ENCODE measurements at regions not wholly inside any gene's neighbourhood (a gene's known extent, or its start where the extent isn't known, plus 50 kb on each side); places are given as distances from the start of the nearest gene placed in this dataset.

- no peak for DNase-seq
These were observed 359.3 kb upstream of the SALL3 start for GRCh38 chr18:78620326-78620725.

- DNase-seq: no peak
These were observed 358.4 kb upstream of the SALL3 start for GRCh38 chr18:78621141-78621755.

GRCh38 chr18:78622251-78622906 is 357.2 kb upstream of the SALL3 start:
- no peak for DNase-seq

GRCh38 chr18:78622907-78623541 is 356.6 kb upstream of the SALL3 start:
- DNase-seq: no peak

GRCh38 chr18:78624646-78625279 is 354.9 kb upstream of the SALL3 start:
- no peak for DNase-seq

GRCh38 chr18:78625847-78626246 is 353.8 kb upstream of the SALL3 start:
- no peak for DNase-seq

GRCh38 chr18:78627551-78628346 is 351.9 kb upstream of the SALL3 start:
- DNase-seq: no peak

- DNase-seq: no peak
These were observed 350.2 kb upstream of the SALL3 start for GRCh38 chr18:78629426-78629825.

GRCh38 chr18:78630356-78630755 is 349.3 kb upstream of the SALL3 start:
- no peak for DNase-seq

GRCh38 chr18:78630981-78631510 is 348.6 kb upstream of the SALL3 start:
- DNase-seq: no peak

GRCh38 chr18:78632111-78632541 is 347.5 kb upstream of the SALL3 start:
- DNase-seq: no peak

GRCh38 chr18:78634061-78634696 is 345.4 kb upstream of the SALL3 start:
- DNase-seq: no peak

- no peak for DNase-seq
These were observed 344.4 kb upstream of the SALL3 start for GRCh38 chr18:78635093-78635800.

GRCh38 chr18:78636260-78636659 is 343.4 kb upstream of the SALL3 start:
- DNase-seq: no peak

- no peak for DNase-seq
These were observed 341.9 kb upstream of the SALL3 start for GRCh38 chr18:78637442-78638402.

GRCh38 chr18:78639006-78639950 is 340.3 kb upstream of the SALL3 start:
- no peak for DNase-seq

GRCh38 chr18:78640246-78640995 is 339.2 kb upstream of the SALL3 start:
- DNase-seq: no peak

GRCh38 chr18:78641689-78642231 is 337.9 kb upstream of the SALL3 start:
- no peak for DNase-seq
